SK-N-SH treated with all-trans-retinoic acid at 6 μM for 48 hours (cell line): ENCODE measurements at regions not wholly inside any gene's neighbourhood (a gene's known extent, or its start where the extent isn't known, plus 50 kb on each side); places are given as distances from the start of the nearest gene placed in this dataset.

ENCODE experiments used
- ATAC-seq: fragments of 200-7000 bp; cut with Tn5 transposase; 3 replicates; pipeline ENCODE4 v1.9.1; 2020; ENCODE audit warnings: mild to moderate bottlenecking, moderate library complexity
- ARNTL ChIP-seq: fragments of 450-650 bp; formaldehyde crosslinking; IDR thresholded peaks from 2 replicates; pipeline ENCODE4 v1.5.0; 2020; ENCODE audit warnings: low read depth, mild to moderate bottlenecking, moderate library complexity, borderline replicate concordance
- BACH2 ChIP-seq: fragments of 250-450 bp; sonication (Bioruptor Pico); IDR thresholded peaks from 2 replicates; pipeline ENCODE4 v1.9.0; 2021; ENCODE audit warnings: mild to moderate bottlenecking, borderline replicate concordance
- CREB5 ChIP-seq: fragments of 250-450 bp; sonication (Bioruptor Pico); IDR thresholded peaks from 2 replicates; pipeline ENCODE4 v1.5.1; 2020; ENCODE audit warnings: low read depth, mild to moderate bottlenecking, moderate library complexity
- CSDC2 ChIP-seq: fragments of 250-450 bp; sonication (Bioruptor Pico); IDR thresholded peaks from 2 replicates; pipeline ENCODE4 v1.5.0; 2020; ENCODE audit warnings: mild to moderate bottlenecking, moderate library complexity
- CSRNP3 ChIP-seq: fragments of 250-450 bp; sonication (Bioruptor Pico); IDR thresholded peaks from 2 replicates; pipeline ENCODE4 v1.5.1; 2021; ENCODE audit warnings: mild to moderate bottlenecking, moderate library complexity
- ESRRG ChIP-seq: fragments of 250-450 bp; sonication (Bioruptor Pico); IDR thresholded peaks from 2 replicates; pipeline ENCODE4 v1.6.1; 2021; ENCODE audit warnings: mild to moderate bottlenecking
- ISL1 ChIP-seq: fragments of 250-450 bp; sonication (Bioruptor Pico); IDR thresholded peaks from 2 replicates; pipeline ENCODE4 v2.1.2; 2022; ENCODE audit warnings: mild to moderate bottlenecking, moderate library complexity
- OSR1 ChIP-seq: fragments of 250-450 bp; sonication (Bioruptor Pico); IDR thresholded peaks from 2 replicates; pipeline ENCODE4 v1.8.0; 2022; ENCODE audit warnings: moderate library complexity, mild to moderate bottlenecking, inconsistent platforms
- PATZ1 ChIP-seq: fragments of 250-450 bp; sonication (Bioruptor Pico); IDR thresholded peaks from 2 replicates; pipeline ENCODE4 v1.8.0; 2020; ENCODE audit warnings: mild to moderate bottlenecking, moderate library complexity, borderline replicate concordance
- POU6F1 ChIP-seq: fragments of 250-450 bp; sonication (Bioruptor Pico); IDR thresholded peaks from 2 replicates; pipeline ENCODE4 v1.8.0; 2021; ENCODE audit warnings: low read depth, mild to moderate bottlenecking, moderate library complexity, borderline replicate concordance
- PPARA ChIP-seq: fragments of 250-450 bp; sonication (Bioruptor Pico); IDR thresholded peaks from 2 replicates; pipeline ENCODE4 v1.5.0; 2020; ENCODE audit warnings: mild to moderate bottlenecking, borderline replicate concordance
- RARB ChIP-seq: fragments of 250-450 bp; sonication (Bioruptor Pico); IDR thresholded peaks from 2 replicates; pipeline ENCODE4 v1.8.0; 2021; ENCODE audit warnings: mild to moderate bottlenecking, moderate library complexity
- SNAI2 ChIP-seq: fragments of 250-450 bp; sonication (Bioruptor Pico); IDR thresholded peaks from 2 replicates; pipeline ENCODE4 v1.5.0; 2020; ENCODE audit warnings: mild to moderate bottlenecking, moderate library complexity
- TOX ChIP-seq: fragments of 250-450 bp; sonication (Bioruptor Pico); IDR thresholded peaks from 2 replicates; pipeline ENCODE4 v1.8.0; 2021; ENCODE audit warnings: mild to moderate bottlenecking, moderate library complexity, borderline replicate concordance
- TSHZ2 ChIP-seq: fragments of 250-450 bp; sonication (Bioruptor Pico); IDR thresholded peaks from 2 replicates; pipeline ENCODE4 v1.5.0; 2020; ENCODE audit warnings: mild to moderate bottlenecking, moderate library complexity
- ZFP3 ChIP-seq: fragments of 250-450 bp; sonication (Bioruptor Pico); IDR thresholded peaks from 2 replicates; pipeline ENCODE4 v1.5.0; 2020; ENCODE audit warnings: mild to moderate bottlenecking, moderate library complexity
- ZFP30 ChIP-seq: fragments of 450-650 bp; formaldehyde crosslinking; IDR thresholded peaks from 2 replicates; pipeline ENCODE4 v1.5.0; 2022; ENCODE audit warnings: mild to moderate bottlenecking, moderate library complexity
- ZNF8 ChIP-seq: fragments of 450-650 bp; formaldehyde crosslinking; IDR thresholded peaks from 2 replicates; pipeline ENCODE4 v1.5.0; 2020; ENCODE audit warnings: mild to moderate bottlenecking, moderate library complexity

GRCh38 chr6:40815731-40816130 is 223.3 kb downstream of the UNC5CL start:
- ATAC-seq: no peak
- TF ChIP-seq ZFP30 (CRISPR knock-in tag) (no peak), ISL1 (CRISPR knock-in tag) (no peak), RARB (CRISPR knock-in tag) (no peak), POU6F1 (no peak), PPARA (CRISPR knock-in tag) (no peak)

- no peak for ATAC-seq
- TF ChIP-seq SNAI2 (CRISPR knock-in tag) (no peak), ISL1 (CRISPR knock-in tag) (no peak), ESRRG (CRISPR knock-in tag) (no peak), TSHZ2 (no peak), ZNF8 (no peak), PATZ1 (CRISPR knock-in tag) (no peak), ZFP30 (CRISPR knock-in tag) (no peak), ZFP3 (CRISPR knock-in tag) (no peak), CREB5 (CRISPR knock-in tag) (no peak), RARB (CRISPR knock-in tag) (no peak), CSDC2 (no peak), CSRNP3 (no peak), PPARA (CRISPR knock-in tag) (no peak), ARNTL (CRISPR knock-in tag) (no peak), OSR1 (CRISPR knock-in tag) (no peak), BACH2 (CRISPR knock-in tag) (no peak), POU6F1 (no peak)
- TF ChIP-seq, all 23 proteins: peak for 0
These were observed 223.0 kb upstream of the LRFN2 start for GRCh38 chr6:40810171-40810570.

GRCh38 chr6:40809627-40810026 is 222.5 kb upstream of the LRFN2 start:
- ATAC-seq: no peak
- no peak for TF ChIP-seq SNAI2 (CRISPR knock-in tag)

- ATAC-seq: peak; percentile 44; the same call in 2 of the 3 replicates
- TF ChIP-seq SNAI2 (CRISPR knock-in tag) (no peak), ZFP30 (CRISPR knock-in tag) (no peak), CSDC2 (no peak), TOX (CRISPR knock-in tag) (no peak), TSHZ2 (no peak), RARB (CRISPR knock-in tag) (no peak), ISL1 (CRISPR knock-in tag) (no peak), ZFP3 (CRISPR knock-in tag) (no peak), PATZ1 (CRISPR knock-in tag) (no peak)
These were observed 220.3 kb upstream of the LRFN2 start for GRCh38 chr6:40807484-40807883.
